K562 (cell line): ENCODE measurements at regions not wholly inside any gene's neighbourhood (a gene's known extent, or its start where the extent isn't known, plus 50 kb on each side); places are given as distances from the start of the nearest gene placed in this dataset.

Experiments
- ATAC-seq: fragments of 200-7000 bp; cut with Tn5 transposase; 3 replicates; pipeline ENCODE4 v1.9.1; 2020; ENCODE audit warnings: moderate library complexity
- BruUV-seq: library from RNA; stranded (reverse); fragments of 400-500 nt; replicated peaks from 2 replicates; lab custom pipeline; 2021; lab: Mats Ljungman, UMichigan
- CTCF ChIA-PET: fragments of 300-600 bp; formaldehyde crosslinking; extraction: SDS; loops from one replicate; lab custom pipeline; 2021; ENCODE audit warnings: low intra/inter-chr PET ratio; lab: Yijun Ruan, JAX
- POLR2A ChIA-PET: fragments of 300-600, 350-650 bp; sonication (Branson Sonifier 250); formaldehyde crosslinking; extraction: SDS; loops from one replicate; lab custom pipeline; 2021; ENCODE audit warnings: antibody characterized with exemption, inconsistent platforms; lab: Yijun Ruan, JAX
- DNase-seq, 4 experiments: peaks; one replicate each; pipeline versions ENCODE4 v3.0.0 to v3.0.0-alpha.2; 2011 to 2018; ENCODE audit warnings: low spot score in 3 of 4, mixed read lengths in 3 of 4; ENCODE audit errors: extremely low read depth in 1 of 4
- FAIRE-seq: peaks from 2 replicates; lab custom pipeline; 2011; peaks lifted over from hg19 to GRCh38; lab: Jason Lieb, UNC
- H2AFZ ChIP-seq: 2 replicates; pipeline ENCODE4 v1.6.0; 2011; ENCODE audit warnings: low read depth, low read length, control low read depth, inconsistent platforms
- H3K27ac ChIP-seq: fragments of 200-600 bp; 3 replicates; pipeline ENCODE4 v1.8.0; 2011; ENCODE audit warnings: low read depth, mild to moderate bottlenecking, control low read depth, inconsistent platforms, low read length, moderate library complexity, mixed read lengths; ENCODE audit errors: extremely low read depth
- H3K27me3 ChIP-seq, 2 experiments: fragments of 300-600 bp in 1 of 2; 2 replicates in 1 of 2; 3 replicates in 1 of 2; pipeline versions ENCODE4 v1.6.0 to v1.8.0; 2011; ENCODE audit warnings: inconsistent platforms in 2 of 2, low read length in 2 of 2, mild to moderate bottlenecking in 1 of 2, mixed read lengths in 1 of 2, moderate library complexity in 1 of 2; ENCODE audit not compliant: control insufficient read depth in 2 of 2, insufficient read depth in 2 of 2
- H3K36me3 ChIP-seq: fragments of 300-600 bp; 3 replicates; pipeline ENCODE4 v1.8.0; 2011; ENCODE audit warnings: mild to moderate bottlenecking, low read length, inconsistent platforms; ENCODE audit not compliant: control insufficient read depth, insufficient read depth
- H3K4me1 ChIP-seq, 2 experiments: fragments of 200-600 bp in 1 of 2; replicated peaks in 1 of 2; 2 replicates in 1 of 2; 3 replicates in 1 of 2; pipeline versions ENCODE4 v1.5.1 to v1.8.0; 2011; ENCODE audit warnings: inconsistent platforms in 2 of 2, low read length in 2 of 2, mild to moderate bottlenecking in 1 of 2, mixed read lengths in 1 of 2, moderate library complexity in 1 of 2; ENCODE audit not compliant: control insufficient read depth in 2 of 2, insufficient read depth in 2 of 2
- H3K4me2 ChIP-seq: 2 replicates; pipeline ENCODE4 v1.6.1; 2011; ENCODE audit warnings: low read length, control low read depth, inconsistent platforms, mixed read lengths; ENCODE audit not compliant: insufficient read depth
- H3K4me3 ChIP-seq: fragments of 200-600 bp; sonication (generic), shearing (Covaris generic); 2 replicates; pipeline ENCODE4 v1.5.1; 2016; ENCODE audit warnings: control low read depth, inconsistent platforms
- H3K79me2 ChIP-seq: fragments of 200-600 bp; 3 replicates; pipeline ENCODE4 v1.8.0; 2011; ENCODE audit warnings: low read length, inconsistent platforms; ENCODE audit not compliant: control insufficient read depth, insufficient read depth
- H3K9ac ChIP-seq, 2 experiments: 2 replicates each; pipeline versions ENCODE4 v1.6.0 to v1.6.1; 2011; ENCODE audit warnings: low read depth in 2 of 2, low read length in 2 of 2, control low read depth in 1 of 2, inconsistent platforms in 1 of 2, mild to moderate bottlenecking in 1 of 2, mixed read lengths in 1 of 2; ENCODE audit not compliant: insufficient read depth in 1 of 2
- H3K9me1 ChIP-seq: one replicate; pipeline ENCODE4 v1.6.0; 2011; ENCODE audit warnings: inconsistent platforms, mild to moderate bottlenecking, low read length, moderate library complexity; ENCODE audit not compliant: control insufficient read depth, insufficient read depth
- H3K9me3 ChIP-seq: replicated peaks from 2 replicates; pipeline ENCODE4 v1.5.1; 2011; ENCODE audit warnings: low read depth, low read length, inconsistent platforms; ENCODE audit not compliant: control insufficient read depth, insufficient read depth
- H4K20me1 ChIP-seq: replicated peaks from 2 replicates; pipeline ENCODE4 v1.6.1; 2011; ENCODE audit warnings: low read length, inconsistent platforms, mixed read lengths; ENCODE audit not compliant: control insufficient read depth, insufficient read depth
- AFF1 ChIP-seq, 2 experiments: fragments of 450-650 bp; IDR thresholded peaks; 2 replicates each; pipeline ENCODE4 v1.6.1; 2018; ENCODE audit warnings: mild to moderate bottlenecking in 2 of 2, low read depth in 1 of 2; ENCODE audit not compliant: partially characterized antibody in 2 of 2
- HDAC2 ChIP-seq: fragments of 450-650 bp; IDR thresholded peaks from 2 replicates; pipeline ENCODE4 v1.6.1; 2016; ENCODE audit warnings: mild to moderate bottlenecking
- HNRNPH1 ChIP-seq: fragments of 200-400 bp; formaldehyde crosslinking; optimal IDR thresholded peaks from 2 replicates; pipeline ENCODE3; 2017; ENCODE audit warnings: low read depth, mild to moderate bottlenecking, low read length, moderate library complexity
- NR0B1 ChIP-seq: fragments of 450-650 bp; IDR thresholded peaks from one replicate; pipeline ENCODE4 v1.6.1; 2018; ENCODE audit warnings: mild to moderate bottlenecking, moderate library complexity; ENCODE audit not compliant: partially characterized antibody
- POLR2AphosphoS2 ChIP-seq: IDR thresholded peaks from 2 replicates; pipeline ENCODE4 v1.6.1; 2012; ENCODE audit warnings: low read length, improper control_type of control experiment
- ZNF561 ChIP-seq: fragments of 450-650 bp; formaldehyde crosslinking; conservative IDR thresholded peaks from 2 replicates; pipeline ENCODE4 v1.4.0; 2020; ENCODE audit warnings: mild to moderate bottlenecking, moderate library complexity
- WGBS: fragments of 100-300 bp; shearing (Covaris generic); methylation state at CpG from one replicate; pipeline ENCODE4 v1.1.6; 2016; ENCODE audit warnings: low coverage, mixed read lengths; ENCODE audit not compliant: insufficient coverage; ENCODE audit errors: missing lambda C conversion rate; 5-methylcytosine and 5-hydroxymethylcytosine counted together
- in situ Hi-C: fragments of 300-500 bp; cut with MboI; formaldehyde crosslinking; loops from 4 replicates; pipeline ENCODE4 v1.15.0; 2018; ENCODE audit warnings: inconsistent platforms, mixed read lengths
- intact Hi-C: fragments of 100-400 bp; cut with micrococcal nuclease; formaldehyde crosslinking; loops from 2 replicates; pipeline ENCODE4 v1.14.2; 2022

- no peak for DNase-seq
- no peaks in the 10 kb centered on the region for H4K20me1 ChIP-seq
- FAIRE-seq = no peak
- CTCF ChIA-PET = no interaction called here
- H3K4me1 ChIP-seq = no peaks in the 10 kb centered on the region
- no peak overlapping the region for H3K9ac ChIP-seq
- H3K4me2 ChIP-seq = no peak overlapping the region
- ATAC-seq = no peak
- H3K4me3 ChIP-seq = no peak overlapping the region
- BruUV-seq = no TSS peak
- peaks cover 23 to 55% of the 10 kb centered on the region in 2 experiments for H3K27me3 ChIP-seq
- in situ Hi-C loops = no loop called here
- no peak for TF ChIP-seq HDAC2
- TF ChIP-seq POLR2AphosphoS2 = no peak
- no peak overlapping the region for H2AFZ ChIP-seq
- H3K36me3 ChIP-seq = no peaks in the 10 kb centered on the region
- POLR2A ChIA-PET = no interaction called here
- H3K27ac ChIP-seq = no peak overlapping the region
- H3K79me2 ChIP-seq = no peaks in the 10 kb centered on the region
- intact Hi-C loops = no loop called here
- H3K9me1 ChIP-seq = no peaks in the 10 kb centered on the region
- no peaks in the 10 kb centered on the region for H3K9me3 ChIP-seq
These were observed 135.6 kb downstream of the BOD1 start for GRCh38 chr5:173480896-173481295.

- Histone ChIP-seq H3K36me3 (no peaks in the 10 kb centered on the region), H3K4me3 (no peak overlapping the region), H3K9ac (no peak overlapping the region), H3K27me3 (peaks cover 23 to 59% of the 10 kb centered on the region in 2 experiments), H3K9me3 (no peaks in the 10 kb centered on the region), H3K9me1 (no peaks in the 10 kb centered on the region), H3K4me1 (no peaks in the 10 kb centered on the region), H2AFZ (no peak overlapping the region), H4K20me1 (no peaks in the 10 kb centered on the region), H3K79me2 (no peaks in the 10 kb centered on the region), H3K27ac (no peak overlapping the region), H3K4me2 (no peak overlapping the region)
- BruUV-seq = no TSS peak
- ATAC-seq = no peak
- in situ Hi-C loops = no loop called here
- FAIRE-seq = no peak
- TF ChIP-seq AFF1 (IDR thresholded peaks at IDR 0.05; ENCODE audit: low read depth in 1 of 2, partially characterized antibody in 2 of 2) = no peak
- no peak for TF ChIP-seq ZNF561 (CRISPR knock-in tag)
- no peak for TF ChIP-seq NR0B1
- TF ChIP-seq HNRNPH1 = no peak
- POLR2A ChIA-PET = interaction anchor here (0.6 kb wide), 2 partner anchors 12 to 76 kb away, joined by 3 read pairs; no protein-coding TSS in a partner anchor
- intact Hi-C loops = no loop called here
- DNase-seq = no peak
- WGBS = 5% methylated on average over 3 of the region's 3 CpGs
- CTCF ChIA-PET = no interaction called here
These were observed 136.7 kb downstream of the BOD1 start for GRCh38 chr5:173479711-173480110.
